GM04504 (cell line): ENCODE measurements at regions not wholly inside any gene's neighbourhood (a gene's known extent, or its start where the extent isn't known, plus 50 kb on each side); places are given as distances from the start of the nearest gene placed in this dataset.
"Not testable (repeated sequence)": the region's sequence is repeated elsewhere in the genome, so short reads cannot be mapped to it uniquely, and the experiment has no call there.

ENCODE experiments used
- DNase-seq: peaks from one replicate; pipeline ENCODE4 v3.0.0-alpha.2; 2012; ENCODE audit warnings: low read depth

GRCh38 chr5:27158171-27158570 is 119.8 kb upstream of the CDH9 start:
- DNase-seq: no peak

- DNase-seq: no peak
These were observed 106.1 kb upstream of the CDH9 start for GRCh38 chr5:27144456-27144855.

- DNase-seq: no peak
These were observed 102.4 kb upstream of the CDH9 start for GRCh38 chr5:27140831-27141230.

GRCh38 chr5:27130587-27130986 is 92.2 kb upstream of the CDH9 start:
- DNase-seq: no peak

- DNase-seq: no peak
These were observed 91.5 kb upstream of the CDH9 start for GRCh38 chr5:27129926-27130325.

- no peak for DNase-seq
These were observed 87.5 kb upstream of the CDH9 start for GRCh38 chr5:27125856-27126255.

- DNase-seq: no peak
These were observed 86.2 kb upstream of the CDH9 start for GRCh38 chr5:27124590-27124989.

GRCh38 chr5:27119736-27120321 is 81.4 kb upstream of the CDH9 start:
- not testable (repeated sequence) for DNase-seq

GRCh38 chr5:27103486-27103885 is 65.1 kb upstream of the CDH9 start:
- no peak for DNase-seq

- not testable (repeated sequence) for DNase-seq
These were observed 57.4 kb upstream of the CDH9 start for GRCh38 chr5:27095761-27096160.

- no peak for DNase-seq
These were observed 54.9 kb upstream of the CDH9 start for GRCh38 chr5:27093279-27093678.

- DNase-seq: no peak
These were observed 53.5 kb upstream of the CDH9 start for GRCh38 chr5:27091858-27092257.

- DNase-seq: not testable (repeated sequence)
These were observed 50.4 kb upstream of the CDH9 start for GRCh38 chr5:27088822-27089221.
